Common myeloid progenitor, CD34-positive (primary cell): ENCODE measurements at regions not wholly inside any gene's neighbourhood (a gene's known extent, or its start where the extent isn't known, plus 50 kb on each side); places are given as distances from the start of the nearest gene placed in this dataset.

Experiments
- CTCF ChIA-PET: fragments of 350-600 bp; sonication (Branson Sonifier 250); formaldehyde crosslinking; loops from one replicate; lab custom pipeline; 2021; ENCODE audit warnings: antibody characterized with exemption; lab: Charles Lee
- POLR2A ChIA-PET: fragments of 350-600 bp; sonication (Branson Sonifier 250); formaldehyde crosslinking; loops from one replicate; lab custom pipeline; 2021; ENCODE audit warnings: antibody characterized with exemption; lab: Charles Lee
- DNase-seq, 3 donors: peaks; one replicate each; pipeline versions ENCODE4 v3.0.0 to v3.0.0-alpha.2; 2013
- H3K27ac ChIP-seq, 2 experiments: 1 replicate in 1 of 2; 2 replicates in 1 of 2; pipeline ENCODE4 v1.7.0; 2013; ENCODE audit warnings: inconsistent platforms in 2 of 2, low read length in 2 of 2, mild to moderate bottlenecking in 2 of 2, low read depth in 1 of 2, moderate library complexity in 1 of 2; ENCODE audit not compliant: severe bottlenecking in 2 of 2, insufficient read depth in 1 of 2, poor library complexity in 1 of 2
- H3K27me3 ChIP-seq, 5 experiments: replicated peaks in 2 of 5; 1 replicate in 3 of 5; 2 replicates in 2 of 5; pipeline versions ENCODE4 v1.6.1 to v1.7.0; 2013; ENCODE audit warnings: low read length in 4 of 5, mild to moderate bottlenecking in 2 of 5, moderate library complexity in 2 of 5, inconsistent platforms in 1 of 5; ENCODE audit not compliant: insufficient read depth in 5 of 5, control insufficient read depth in 4 of 5
- H3K36me3 ChIP-seq, 4 experiments: 1 replicate in 2 of 4; 2 replicates in 2 of 4; pipeline versions ENCODE4 v1.6.1 to v1.7.0; 2013; ENCODE audit warnings: low read length in 3 of 4, control low read depth in 1 of 4, mild to moderate bottlenecking in 1 of 4; ENCODE audit not compliant: control insufficient read depth in 4 of 4, insufficient read depth in 4 of 4
- H3K4me1 ChIP-seq, 4 experiments: 1 replicate in 3 of 4; 2 replicates in 1 of 4; pipeline versions ENCODE4 v1.6.1 to v1.7.1; 2013; ENCODE audit warnings: low read length in 3 of 4, mild to moderate bottlenecking in 3 of 4, control low read depth in 1 of 4, inconsistent platforms in 1 of 4, moderate library complexity in 1 of 4; ENCODE audit not compliant: control insufficient read depth in 4 of 4, insufficient read depth in 4 of 4; ENCODE audit errors: control extremely low read depth in 1 of 4
- H3K4me3 ChIP-seq, 7 experiments: 1 replicate in 4 of 7; 2 replicates in 3 of 7; pipeline versions ENCODE4 v1.5.1 to v1.7.0; 2013; ENCODE audit warnings: mild to moderate bottlenecking in 7 of 7, low read length in 6 of 7, moderate library complexity in 6 of 7, inconsistent platforms in 2 of 7, low read depth in 2 of 7, control low read depth in 1 of 7; ENCODE audit not compliant: insufficient read depth in 4 of 7, control insufficient read depth in 1 of 7; ENCODE audit errors: extremely low read depth in 1 of 7
- H3K9me3 ChIP-seq, 5 experiments: 1 replicate in 4 of 5; 2 replicates in 1 of 5; pipeline versions ENCODE4 v1.6.1 to v1.7.1; 2013; ENCODE audit warnings: low read length in 4 of 5, mild to moderate bottlenecking in 2 of 5, inconsistent platforms in 1 of 5, low read depth in 1 of 5, moderate library complexity in 1 of 5; ENCODE audit not compliant: control insufficient read depth in 4 of 5, insufficient read depth in 2 of 5; ENCODE audit errors: control extremely low read depth in 1 of 5
- WGBS: methylation state at CpG from one replicate; pipeline ENCODE4 v1.1.5; 2013; ENCODE audit not compliant: insufficient coverage; 5-methylcytosine and 5-hydroxymethylcytosine counted together

DNA sequence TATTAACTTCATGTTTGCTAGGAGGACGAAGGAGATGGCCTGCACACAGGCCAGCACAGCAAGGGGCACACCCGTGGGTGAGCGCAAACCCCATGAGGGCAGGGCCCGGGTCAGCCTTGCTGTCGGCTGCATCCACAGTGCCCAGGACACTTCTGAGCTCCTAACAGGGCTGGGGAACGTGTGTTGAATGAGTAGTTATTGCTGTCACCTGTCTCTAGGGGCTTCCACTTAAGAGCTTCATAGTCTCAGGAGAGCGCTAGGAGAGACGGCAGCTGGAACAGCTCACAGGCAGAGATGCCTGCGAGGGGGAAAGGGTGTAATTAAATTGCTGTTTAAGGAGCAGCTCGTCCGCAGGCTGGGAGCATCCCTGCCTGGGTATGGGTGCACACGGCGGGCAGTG, 91.4 kb upstream of the NEURL1B start:
- no peaks in the 10 kb centered on the region for H3K36me3 ChIP-seq
- H3K9me3 ChIP-seq, result no peaks in the 10 kb centered on the region
- POLR2A ChIA-PET, result no interaction called here
- no peaks in the 10 kb centered on the region for H3K4me1 ChIP-seq
- H3K4me3 ChIP-seq, result no peak overlapping the region
- CTCF ChIA-PET, result interaction anchor here (1.3 kb wide), 1 partner anchor 16 kb away, joined by 3 read pairs; no protein-coding TSS in a partner anchor
- DNase-seq, result no peak
- H3K27ac ChIP-seq, result no peak overlapping the region
- WGBS, result 95% methylated on average over 13 of the region's 13 CpGs
- H3K27me3 ChIP-seq, result peaks cover 0 to 2% (median 0%) of the 10 kb centered on the region in 5 experiments

DNA sequence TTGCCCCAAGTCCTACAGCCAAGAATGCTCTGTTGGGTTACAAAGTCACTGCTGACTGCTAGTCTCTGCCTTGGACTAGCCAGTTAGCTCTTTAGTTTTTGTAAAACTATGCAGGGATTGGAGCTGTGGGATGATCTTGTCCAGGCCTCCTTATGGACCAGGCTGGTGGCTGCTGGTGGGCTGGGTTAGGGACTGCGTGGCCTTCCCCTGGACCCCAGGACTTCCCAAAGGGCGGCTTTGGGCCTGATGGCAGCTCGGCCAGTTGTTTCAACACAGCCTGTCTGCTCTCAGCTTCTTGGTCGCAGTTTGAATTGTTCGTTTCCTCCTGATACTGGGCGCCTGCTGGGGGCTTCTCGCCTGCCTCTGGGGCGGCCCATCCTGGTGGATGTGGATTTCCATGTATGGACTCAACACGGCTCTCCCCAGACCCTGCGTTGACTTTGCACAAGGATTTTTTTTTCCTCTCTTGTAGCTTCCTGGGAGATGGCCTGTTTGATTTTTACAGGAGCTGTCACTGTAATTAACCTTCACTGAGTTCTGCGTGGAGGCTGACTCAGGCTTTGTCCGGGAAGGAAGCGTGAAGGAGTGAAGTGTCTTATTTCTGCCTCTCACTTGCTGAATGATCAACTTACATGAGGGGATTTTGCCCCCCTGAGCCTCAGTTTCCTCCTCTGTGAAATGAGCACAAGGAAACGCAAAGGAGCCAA, 91.9 kb upstream of the NEURL1B start:
- no peak for DNase-seq
- H3K9me3 ChIP-seq, result no peaks in the 10 kb centered on the region
- CTCF ChIA-PET, result interaction anchor here (1.3 kb wide), 1 partner anchor 16 kb away, joined by 3 read pairs; no protein-coding TSS in a partner anchor
- no peaks in the 10 kb centered on the region for H3K36me3 ChIP-seq
- POLR2A ChIA-PET, result no interaction called here
- H3K27me3 ChIP-seq, result peaks cover 0 to 2% (median 0%) of the 10 kb centered on the region in 5 experiments
- no peaks in the 10 kb centered on the region for H3K4me1 ChIP-seq
- WGBS, result 95% methylated on average over 13 of the region's 14 CpGs
- H3K27ac ChIP-seq, result no peak overlapping the region
- no peak overlapping the region for H3K4me3 ChIP-seq

DNA sequence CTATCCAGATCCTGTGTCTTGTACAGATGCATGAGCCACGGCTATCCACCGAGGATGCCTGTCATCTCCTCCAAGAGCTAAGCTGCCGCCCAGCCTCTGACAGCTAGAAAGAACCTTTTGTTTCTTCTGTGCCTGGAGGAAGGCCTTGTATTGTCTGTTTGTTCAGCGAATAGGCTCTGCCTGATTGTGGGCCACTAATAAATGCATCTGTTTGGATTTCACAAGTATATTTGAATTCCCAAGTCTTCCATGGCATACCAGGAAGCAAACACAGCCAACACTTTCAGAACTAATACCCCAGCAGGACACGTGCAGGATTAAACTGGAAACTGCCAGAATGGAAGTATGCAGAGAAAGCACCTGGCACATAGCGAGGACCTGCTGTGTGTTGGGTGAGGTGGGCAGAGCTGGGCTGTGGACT, 92.7 kb upstream of the NEURL1B start:
- no peak for DNase-seq
- Histone ChIP-seq H3K27me3 (peaks cover 0 to 2% (median 0%) of the 10 kb centered on the region in 5 experiments), H3K4me3 (no peak overlapping the region), H3K9me3 (no peaks in the 10 kb centered on the region), H3K4me1 (no peaks in the 10 kb centered on the region), H3K27ac (no peak overlapping the region), H3K36me3 (no peaks in the 10 kb centered on the region)
- CTCF ChIA-PET, result interaction anchor here (1.3 kb wide), 1 partner anchor 17 kb away, joined by 3 read pairs; no protein-coding TSS in a partner anchor
- POLR2A ChIA-PET, result no interaction called here
- 95% methylated on average over 4 of the region's 6 CpGs for WGBS

DNA sequence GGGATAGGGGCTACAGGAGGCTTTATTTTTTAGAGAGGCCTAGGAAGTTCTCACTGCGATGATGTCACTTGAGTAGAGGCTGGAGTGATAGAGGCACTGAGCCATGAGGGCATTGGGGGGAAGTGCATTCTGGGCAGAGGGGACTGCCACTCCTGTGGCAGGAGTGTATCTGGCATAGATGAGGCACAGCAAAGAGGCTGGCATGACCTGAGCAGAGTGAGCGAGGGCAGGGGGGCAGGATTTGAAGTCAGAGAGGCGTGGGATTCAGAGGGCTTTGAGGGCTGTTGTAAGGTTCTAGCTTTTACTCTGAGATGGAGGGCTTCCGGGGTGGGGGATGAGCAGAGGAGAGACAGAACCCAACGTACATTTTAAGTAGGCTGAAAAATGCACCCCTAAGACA, 91.9 kb upstream of the SH3PXD2B start:
- H3K36me3 ChIP-seq, result no peaks in the 10 kb centered on the region
- no peaks in the 10 kb centered on the region for H3K4me1 ChIP-seq
- ChIA-PET POLR2A (no interaction called here), CTCF (no interaction called here)
- H3K9me3 ChIP-seq, result no peaks in the 10 kb centered on the region
- no peak for DNase-seq
- H3K4me3 ChIP-seq, result no peak overlapping the region
- no peak overlapping the region for H3K27ac ChIP-seq
- WGBS, result 97% methylated on average over 4 of the region's 5 CpGs
- peaks cover 0 to 2% (median 0%) of the 10 kb centered on the region in 5 experiments for H3K27me3 ChIP-seq

DNA sequence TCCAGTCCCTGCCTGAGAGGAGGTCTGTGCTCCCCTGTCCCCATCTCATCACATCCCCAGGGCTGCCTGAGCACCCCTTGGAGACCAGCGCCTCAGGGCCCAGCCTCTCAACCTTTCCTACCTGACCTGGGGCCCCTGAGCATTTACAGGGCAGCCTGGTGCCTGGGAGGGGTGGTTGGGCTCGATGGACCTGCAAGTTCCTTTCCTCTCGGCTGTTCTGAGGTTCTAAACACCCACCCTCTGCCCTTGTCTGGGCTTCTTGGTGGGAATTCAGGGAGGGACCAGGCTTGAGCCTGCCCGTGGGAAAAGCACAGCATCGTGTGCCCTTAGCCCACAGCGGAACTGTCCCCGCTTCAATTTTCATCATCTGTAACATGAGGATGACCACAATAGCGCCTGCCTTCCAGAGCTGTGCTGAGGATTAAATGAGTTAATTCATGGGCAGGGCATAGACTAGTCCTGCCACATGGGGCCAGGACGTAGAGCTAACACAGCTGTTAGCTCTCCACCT, 91.0 kb upstream of the SH3PXD2B start:
- Histone ChIP-seq H3K36me3 (no peaks in the 10 kb centered on the region), H3K9me3 (no peaks in the 10 kb centered on the region), H3K4me3 (no peak overlapping the region), H3K27me3 (peaks cover 0 to 2% (median 0%) of the 10 kb centered on the region in 5 experiments), H3K4me1 (no peaks in the 10 kb centered on the region), H3K27ac (no peak overlapping the region)
- WGBS, result 90% methylated on average over 9 of the region's 9 CpGs
- ChIA-PET CTCF (no interaction called here), POLR2A (no interaction called here)
- no peak for DNase-seq

DNA sequence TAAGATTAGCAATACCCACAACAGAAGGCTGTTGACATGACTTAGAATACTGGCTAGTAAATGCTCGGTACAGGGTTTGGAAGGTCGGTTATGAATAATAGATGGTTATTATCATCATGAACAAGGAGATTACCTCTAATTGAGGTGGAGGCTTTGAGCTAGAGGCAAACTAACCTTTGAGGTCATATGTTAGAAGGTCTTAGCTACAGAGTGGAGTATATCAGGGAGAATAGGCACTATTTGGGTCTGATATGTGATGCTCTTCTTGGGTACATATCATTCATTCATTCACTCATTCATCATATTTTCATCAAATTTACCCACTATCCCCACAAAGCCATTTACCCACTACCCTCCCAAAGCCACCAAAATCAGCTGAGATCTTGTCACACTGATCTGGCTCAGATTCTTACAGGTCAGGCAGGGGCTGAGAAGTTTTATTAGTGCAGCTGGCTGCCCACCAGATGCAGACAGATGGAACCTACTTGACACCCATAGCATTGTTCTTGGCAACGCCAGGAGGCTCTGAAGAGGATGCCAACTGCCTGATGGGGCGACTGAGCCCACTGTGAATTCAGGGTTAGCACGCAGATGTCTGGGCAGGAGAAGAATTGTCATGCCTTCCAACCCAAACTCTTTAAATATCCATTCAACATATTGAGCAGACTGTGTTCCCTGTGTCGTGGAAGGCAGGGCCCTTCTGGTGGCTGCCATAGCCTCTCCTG, 90.2 kb upstream of the SH3PXD2B start:
- no peaks in the 10 kb centered on the region for H3K36me3 ChIP-seq
- no peaks in the 10 kb centered on the region for H3K4me1 ChIP-seq
- H3K27ac ChIP-seq, result no peak overlapping the region
- ChIA-PET POLR2A (interaction anchor here (0.5 kb wide), 1 partner anchor 147 kb away, joined by 3 read pairs; no protein-coding TSS in a partner anchor), CTCF (no interaction called here)
- H3K9me3 ChIP-seq, result no peaks in the 10 kb centered on the region
- WGBS, result 98% methylated on average over 4 of the region's 6 CpGs
- DNase-seq, result no peak
- H3K27me3 ChIP-seq, result peaks cover 0 to 2% (median 0%) of the 10 kb centered on the region in 5 experiments
- no peak overlapping the region for H3K4me3 ChIP-seq
